ENCODE measurements at regions not wholly inside any gene's neighbourhood (a gene's known extent, or its start where the extent isn't known, plus 50 kb on each side); places are given as distances from the start of the nearest gene placed in this dataset.

- Histone ChIP-seq H3K4me3 (ENCODE audit: control insufficient read depth in 1 of 2, extremely low read depth in 1 of 2, low read length in 1 of 2) (no peak overlapping the region), H3K9me3 (no peaks in the 10 kb centered on the region), H3K27ac (ENCODE audit: low read length) (no peak overlapping the region), H3K27me3 (replicated peaks in 1 of 2; ENCODE audit: control insufficient read depth in 2 of 2, extremely low read depth in 1 of 2, insufficient read depth in 2 of 2, low read length in 1 of 2) (no peaks in the 10 kb centered on the region), H3K36me3 (ENCODE audit: control insufficient read depth in 2 of 2, extremely low read depth in 1 of 2, insufficient read depth in 1 of 2, low read length in 1 of 2) (no peaks in the 10 kb centered on the region), H3K4me1 (ENCODE audit: control insufficient read depth in 1 of 2, extremely low read depth in 1 of 2, insufficient read depth in 2 of 2, low read length in 2 of 2) (peaks cover 0 to 2% of the 10 kb centered on the region in 2 experiments)
- POLR2A ChIA-PET: no interaction called here
- Mint-ChIP-seq H3K27ac (no peak overlapping the region), H3K4me1 (peaks cover 3 to 6% (median 3%) of the 10 kb centered on the region in 3 donors), H3K4me3 (no peak overlapping the region), H3K36me3 (no peaks in the 10 kb centered on the region), H3K27me3 (peaks cover 2 to 3% of the 10 kb centered on the region in 2 donors), H3K9me3 (no peaks in the 10 kb centered on the region)
- WGBS (ENCODE audit: insufficient coverage): 78% methylated on average over 6 of the region's 9 CpGs
- DNase-seq (no peak), ATAC-seq (replicated peaks in 1 of 4) (no peak)
- CTCF ChIA-PET: no interaction called here
Measured at GRCh38 chr6:146881228-146882181, 282.7 kb downstream of the ADGB start.

DNA sequence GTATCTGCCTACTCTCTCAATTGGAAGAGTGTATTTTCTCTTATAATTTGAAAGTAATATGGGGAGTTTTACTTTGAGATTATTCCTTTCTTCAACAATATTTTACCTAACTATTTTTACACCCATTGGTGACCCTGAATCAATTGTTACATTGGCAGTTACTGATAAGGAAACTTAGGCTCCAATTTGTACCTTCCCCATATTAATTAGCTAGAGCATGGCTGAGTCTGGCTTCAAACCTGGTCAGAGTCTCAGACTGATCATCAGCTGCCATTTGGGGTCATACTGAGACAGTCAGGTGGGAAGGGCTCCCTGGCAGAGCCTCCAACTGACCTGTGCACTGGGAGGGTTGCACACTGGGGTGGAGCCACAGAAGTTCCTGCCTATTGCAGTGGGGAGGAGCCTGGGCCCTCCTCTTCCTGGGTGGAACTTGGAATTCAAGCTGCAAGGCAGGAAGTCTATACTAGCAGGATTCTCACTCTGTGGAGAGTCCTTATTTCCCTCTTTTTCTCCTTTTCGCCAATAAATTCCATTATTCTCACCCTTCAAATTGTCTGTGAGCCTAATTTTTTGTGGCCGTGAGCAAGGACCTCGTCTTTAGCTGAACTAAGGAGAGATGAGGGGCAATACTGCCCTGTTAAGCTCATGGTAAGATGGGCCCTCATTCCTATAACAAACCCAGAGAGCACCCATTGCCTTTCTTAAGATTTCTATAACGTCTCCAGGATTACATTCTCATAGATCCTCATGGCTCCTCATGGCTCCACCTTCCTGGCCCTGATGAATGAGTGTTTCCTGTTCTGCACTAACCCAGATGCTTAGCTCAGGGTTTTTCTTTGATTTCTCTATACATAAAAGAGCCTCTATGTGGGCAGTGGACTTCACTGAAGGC lies 285.1 kb downstream of the ADGB start:
- Histone ChIP-seq H3K27ac (ENCODE audit: low read length) (no peak overlapping the region), H3K9me3 (no peaks in the 10 kb centered on the region), H3K36me3 (ENCODE audit: control insufficient read depth in 2 of 2, extremely low read depth in 1 of 2, insufficient read depth in 1 of 2, low read length in 1 of 2) (no peaks in the 10 kb centered on the region), H3K4me3 (ENCODE audit: control insufficient read depth in 1 of 2, extremely low read depth in 1 of 2, low read length in 1 of 2) (no peak overlapping the region), H3K4me1 (ENCODE audit: control insufficient read depth in 1 of 2, extremely low read depth in 1 of 2, insufficient read depth in 2 of 2, low read length in 2 of 2) (no peaks in the 10 kb centered on the region), H3K27me3 (replicated peaks in 1 of 2; ENCODE audit: control insufficient read depth in 2 of 2, extremely low read depth in 1 of 2, insufficient read depth in 2 of 2, low read length in 1 of 2) (no peaks in the 10 kb centered on the region)
- H3K9me3 Mint-ChIP-seq: no peaks in the 10 kb centered on the region
- H3K27ac Mint-ChIP-seq: no peak overlapping the region
- H3K27me3 Mint-ChIP-seq: peaks cover 0 to 3% of the 10 kb centered on the region in 2 donors
- CTCF ChIA-PET: no interaction called here
- ATAC-seq (replicated peaks in 1 of 4) (no peak), DNase-seq (no peak)
- H3K36me3 Mint-ChIP-seq: no peaks in the 10 kb centered on the region
- POLR2A ChIA-PET: interaction anchor here in 1 of 2 donors (0.7 kb wide), 1 partner anchor 890 kb away, joined by 4 read pairs; no protein-coding TSS in a partner anchor
- H3K4me3 Mint-ChIP-seq: no peak overlapping the region
- H3K4me1 Mint-ChIP-seq: no peaks in the 10 kb centered on the region
- WGBS (ENCODE audit: insufficient coverage): no CpG with 5 or more reads among the region's 4 CpGs

DNA sequence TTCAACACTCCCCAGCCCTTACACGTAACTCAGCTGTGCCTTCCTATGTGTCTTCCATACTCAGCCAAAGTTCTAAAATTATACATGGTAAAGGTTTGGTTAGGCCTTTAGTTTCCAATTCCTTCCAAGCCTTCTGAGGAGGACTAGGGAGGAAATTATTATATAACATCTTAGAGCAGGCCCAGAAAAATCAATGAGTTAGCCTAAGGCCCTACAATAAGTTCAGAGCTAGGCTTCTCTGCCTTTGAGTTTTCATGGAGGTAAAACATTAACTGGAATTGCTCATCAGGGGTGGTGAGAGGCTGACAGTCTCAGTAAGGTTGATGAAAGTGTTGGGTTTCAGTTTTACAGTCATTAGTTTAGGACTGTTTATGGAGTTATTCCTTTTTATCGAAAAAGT lies 286.0 kb downstream of the ADGB start:
- H3K27ac ChIP-seq (ENCODE audit: low read length): no peak overlapping the region
- peaks cover 0 to 3% of the 10 kb centered on the region in 2 donors for H3K27me3 Mint-ChIP-seq
- no CpG with 5 or more reads among the region's 2 CpGs for WGBS (ENCODE audit: insufficient coverage)

DNA sequence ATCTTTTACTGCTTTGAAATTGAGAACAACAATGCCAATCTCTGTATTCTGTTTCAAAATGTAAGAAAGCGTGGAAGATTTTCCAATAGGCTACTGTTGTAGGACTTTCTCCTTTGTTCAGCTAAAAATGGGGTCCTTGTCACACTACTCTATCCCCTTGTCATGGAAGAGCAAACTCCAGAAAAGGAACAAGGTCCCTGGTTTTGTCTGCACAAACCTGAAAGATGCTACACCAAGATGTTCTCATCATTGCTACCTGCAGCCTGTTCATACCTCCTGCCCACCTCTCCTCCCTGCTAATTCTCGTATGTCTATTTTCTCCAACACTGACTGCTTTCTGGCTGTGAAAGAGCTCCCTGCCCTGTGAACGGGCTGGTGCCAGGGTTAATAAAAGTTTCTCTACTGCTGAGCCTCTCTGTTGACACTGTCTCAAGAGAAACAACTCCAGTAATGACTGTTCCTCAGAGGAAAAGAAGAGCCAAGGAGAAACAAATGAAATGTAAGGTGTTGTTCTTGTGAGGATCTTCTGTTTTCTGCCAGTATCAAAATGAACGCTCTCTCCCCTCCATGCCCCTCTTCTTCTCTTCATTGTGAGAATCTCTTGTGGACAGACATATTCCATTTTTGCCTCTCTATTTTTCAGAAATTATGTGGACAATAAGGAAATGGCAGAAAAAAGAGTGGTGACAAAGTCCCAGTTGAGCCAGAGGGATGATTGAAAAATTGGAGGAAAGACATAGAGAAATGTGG lies 287.1 kb downstream of the ADGB start:
- H3K27ac Mint-ChIP-seq: no peak overlapping the region
- no peaks in the 10 kb centered on the region for H3K9me3 Mint-ChIP-seq

More for the DNA sequence above, 286.0 kb downstream of the ADGB start:
- Histone ChIP-seq H3K36me3 (ENCODE audit: control insufficient read depth in 2 of 2, extremely low read depth in 1 of 2, insufficient read depth in 1 of 2, low read length in 1 of 2) (no peaks in the 10 kb centered on the region), H3K4me1 (ENCODE audit: control insufficient read depth in 1 of 2, extremely low read depth in 1 of 2, insufficient read depth in 2 of 2, low read length in 2 of 2) (no peaks in the 10 kb centered on the region), H3K4me3 (ENCODE audit: control insufficient read depth in 1 of 2, extremely low read depth in 1 of 2, low read length in 1 of 2) (no peak overlapping the region), H3K27me3 (replicated peaks in 1 of 2; ENCODE audit: control insufficient read depth in 2 of 2, extremely low read depth in 1 of 2, insufficient read depth in 2 of 2, low read length in 1 of 2) (no peaks in the 10 kb centered on the region), H3K9me3 (no peaks in the 10 kb centered on the region)
- H3K4me3 Mint-ChIP-seq: no peak overlapping the region
- no peak for ATAC-seq (replicated peaks in 1 of 4)
- POLR2A ChIA-PET: no interaction called here
- DNase-seq: no peak
- H3K36me3 Mint-ChIP-seq: no peaks in the 10 kb centered on the region
- CTCF ChIA-PET: no interaction called here
- H3K27ac Mint-ChIP-seq: no peak overlapping the region
- H3K4me1 Mint-ChIP-seq: no peaks in the 10 kb centered on the region
- H3K9me3 Mint-ChIP-seq: no peaks in the 10 kb centered on the region

GRCh38 chr6:146886587-146887446 lies 288.0 kb downstream of the ADGB start:
- WGBS (ENCODE audit: insufficient coverage): 100% methylated on average over 1 of the region's 5 CpGs
- POLR2A ChIA-PET: no interaction called here
- Mint-ChIP-seq H3K27ac (no peak overlapping the region), H3K36me3 (no peaks in the 10 kb centered on the region), H3K9me3 (no peaks in the 10 kb centered on the region), H3K4me3 (no peak overlapping the region), H3K27me3 (peaks cover 0 to 3% of the 10 kb centered on the region in 2 donors), H3K4me1 (no peaks in the 10 kb centered on the region)
- Histone ChIP-seq H3K4me1 (ENCODE audit: control insufficient read depth in 1 of 2, extremely low read depth in 1 of 2, insufficient read depth in 2 of 2, low read length in 2 of 2) (no peaks in the 10 kb centered on the region), H3K27me3 (replicated peaks in 1 of 2; ENCODE audit: control insufficient read depth in 2 of 2, extremely low read depth in 1 of 2, insufficient read depth in 2 of 2, low read length in 1 of 2) (no peaks in the 10 kb centered on the region), H3K4me3 (ENCODE audit: control insufficient read depth in 1 of 2, extremely low read depth in 1 of 2, low read length in 1 of 2) (no peak overlapping the region), H3K36me3 (ENCODE audit: control insufficient read depth in 2 of 2, extremely low read depth in 1 of 2, insufficient read depth in 1 of 2, low read length in 1 of 2) (no peaks in the 10 kb centered on the region), H3K9me3 (no peaks in the 10 kb centered on the region), H3K27ac (ENCODE audit: low read length) (no peak overlapping the region)
- CTCF ChIA-PET: no interaction called here
- ATAC-seq (replicated peaks in 1 of 4) (no peak), DNase-seq (peak in 1 of 35 experiments; percentile 1)

More for the DNA sequence above, 287.1 kb downstream of the ADGB start:
- H3K27ac ChIP-seq (ENCODE audit: low read length): no peak overlapping the region
- H3K27me3 ChIP-seq (replicated peaks in 1 of 2; ENCODE audit: control insufficient read depth in 2 of 2, extremely low read depth in 1 of 2, insufficient read depth in 2 of 2, low read length in 1 of 2): no peaks in the 10 kb centered on the region
- no peak overlapping the region for H3K4me3 Mint-ChIP-seq
- H3K9me3 ChIP-seq: no peaks in the 10 kb centered on the region
- H3K4me1 ChIP-seq (ENCODE audit: control insufficient read depth in 1 of 2, extremely low read depth in 1 of 2, insufficient read depth in 2 of 2, low read length in 2 of 2): no peaks in the 10 kb centered on the region
- H3K36me3 Mint-ChIP-seq: no peaks in the 10 kb centered on the region
- ATAC-seq (replicated peaks in 1 of 4) (no peak), DNase-seq (no peak)
- 60% methylated on average over 1 of the region's 4 CpGs for WGBS (ENCODE audit: insufficient coverage)
- ChIA-PET POLR2A (no interaction called here), CTCF (no interaction called here)
- no peak overlapping the region for H3K4me3 ChIP-seq (ENCODE audit: control insufficient read depth in 1 of 2, extremely low read depth in 1 of 2, low read length in 1 of 2)
- peaks cover 0 to 3% of the 10 kb centered on the region in 2 donors for H3K27me3 Mint-ChIP-seq
- no peaks in the 10 kb centered on the region for H3K36me3 ChIP-seq (ENCODE audit: control insufficient read depth in 2 of 2, extremely low read depth in 1 of 2, insufficient read depth in 1 of 2, low read length in 1 of 2)
- no peaks in the 10 kb centered on the region for H3K4me1 Mint-ChIP-seq
